Chondrocyte (in vitro differentiated cells): ENCODE measurements at regions not wholly inside any gene's neighbourhood (a gene's known extent, or its start where the extent isn't known, plus 50 kb on each side); places are given as distances from the start of the nearest gene placed in this dataset.
"Not testable (repeated sequence)": the region's sequence is repeated elsewhere in the genome, so short reads cannot be mapped to it uniquely, and the experiment has no call there.

Experiments
- DNase-seq: peaks from one replicate; pipeline ENCODE4 v3.0.0; 2021; ENCODE audit warnings: mixed read lengths, low spot score
- H3K27ac Mint-ChIP-seq: one replicate; pipeline ENCODE4 v1.8.0; 2021; ENCODE audit warnings: mild to moderate bottlenecking, moderate library complexity, mixed read lengths; ENCODE audit not compliant: unreplicated experiment
- H3K27me3 Mint-ChIP-seq: 2 replicates; pipeline ENCODE4 v1.8.0; 2021; ENCODE audit warnings: low read depth, mixed read lengths
- H3K36me3 Mint-ChIP-seq: 2 replicates; pipeline ENCODE4 v1.8.0; 2021; ENCODE audit warnings: low read depth, mixed read lengths
- H3K4me1 Mint-ChIP-seq: 2 replicates; pipeline ENCODE4 v1.8.0; 2021; ENCODE audit warnings: low read depth, mild to moderate bottlenecking, mixed read lengths
- H3K4me3 Mint-ChIP-seq: one replicate; pipeline ENCODE4 v1.8.0; 2021; ENCODE audit warnings: mild to moderate bottlenecking, moderate library complexity, mixed read lengths; ENCODE audit not compliant: unreplicated experiment
- H3K9me3 Mint-ChIP-seq: 2 replicates; pipeline ENCODE4 v1.8.0; 2021; ENCODE audit warnings: low read depth, mixed read lengths
- CTCF ChIP-seq: fragments of 200-600 bp; sonication (generic); IDR thresholded peaks from 2 replicates; pipeline ENCODE4 v1.5.0; 2021; ENCODE audit warnings: antibody characterized with exemption, mild to moderate bottlenecking, moderate library complexity

- Mint-ChIP-seq H3K27me3 (peaks cover 9% of the 10 kb centered on the region), H3K27ac (no peak overlapping the region), H3K36me3 (no peaks in the 10 kb centered on the region)
Observed at GRCh38 chr16:75948886-75949285, 222.6 kb upstream of the CPHXL start.

GRCh38 chr16:75952124-75952523 is 225.8 kb upstream of the CPHXL start:
- Mint-ChIP-seq H3K9me3 (no peaks in the 10 kb centered on the region), H3K4me3 (no peak overlapping the region), H3K27ac (no peak overlapping the region), H3K4me1 (no peaks in the 10 kb centered on the region), H3K27me3 (peaks cover 9% of the 10 kb centered on the region), H3K36me3 (no peaks in the 10 kb centered on the region)
- no peak for TF ChIP-seq CTCF
- DNase-seq: no peak

More at GRCh38 chr16:75948886-75949285, 222.6 kb upstream of the CPHXL start:
- Mint-ChIP-seq H3K9me3 (no peaks in the 10 kb centered on the region), H3K4me3 (no peak overlapping the region), H3K4me1 (no peaks in the 10 kb centered on the region)
- DNase-seq: no peak
- TF ChIP-seq CTCF: no peak

- Mint-ChIP-seq H3K27me3 (no peaks in the 10 kb centered on the region), H3K27ac (no peak overlapping the region), H3K4me3 (no peak overlapping the region), H3K36me3 (no peaks in the 10 kb centered on the region), H3K4me1 (no peaks in the 10 kb centered on the region), H3K9me3 (peaks cover 7% of the 10 kb centered on the region)
- no peak for TF ChIP-seq CTCF
- DNase-seq: no peak
Observed at GRCh38 chr16:75957870-75958269, 231.6 kb upstream of the CPHXL start.

- Mint-ChIP-seq H3K9me3 (no peaks in the 10 kb centered on the region), H3K4me3 (no peak overlapping the region), H3K36me3 (no peaks in the 10 kb centered on the region), H3K27me3 (peaks cover 6% of the 10 kb centered on the region), H3K27ac (no peak overlapping the region), H3K4me1 (no peaks in the 10 kb centered on the region)
- DNase-seq: no peak
- no peak for TF ChIP-seq CTCF
Observed at GRCh38 chr16:75965504-75966374, 239.4 kb upstream of the CPHXL start.

GRCh38 chr16:75969120-75969519 is 242.8 kb upstream of the CPHXL start:
- not testable (repeated sequence) for H3K4me1 Mint-ChIP-seq, H3K4me3 Mint-ChIP-seq, DNase-seq, H3K27me3 Mint-ChIP-seq, H3K9me3 Mint-ChIP-seq, H3K36me3 Mint-ChIP-seq, H3K27ac Mint-ChIP-seq

- TF ChIP-seq CTCF: no peak
- H3K36me3 Mint-ChIP-seq: no peaks in the 10 kb centered on the region
- H3K4me3 Mint-ChIP-seq: no peak overlapping the region
- H3K27me3 Mint-ChIP-seq: peaks cover 3% of the 10 kb centered on the region
- no peak overlapping the region for H3K27ac Mint-ChIP-seq
- H3K4me1 Mint-ChIP-seq: no peaks in the 10 kb centered on the region
- no peak for DNase-seq
- no peaks in the 10 kb centered on the region for H3K9me3 Mint-ChIP-seq
Observed at GRCh38 chr16:75971334-75971733, 245.0 kb upstream of the CPHXL start.
